GM12874 (cell line): ENCODE measurements at regions not wholly inside any gene's neighbourhood (a gene's known extent, or its start where the extent isn't known, plus 50 kb on each side); places are given as distances from the start of the nearest gene placed in this dataset.

Experiments used
- TF ChIP-seq, protein P1 (sequence below): IDR thresholded peaks from 2 replicates; pipeline ENCODE4 v1.5.1; 2011; ENCODE audit warnings: low read depth, mild to moderate bottlenecking, control low read depth, low read length, moderate library complexity; ENCODE audit not compliant: insufficient read depth

DNA sequence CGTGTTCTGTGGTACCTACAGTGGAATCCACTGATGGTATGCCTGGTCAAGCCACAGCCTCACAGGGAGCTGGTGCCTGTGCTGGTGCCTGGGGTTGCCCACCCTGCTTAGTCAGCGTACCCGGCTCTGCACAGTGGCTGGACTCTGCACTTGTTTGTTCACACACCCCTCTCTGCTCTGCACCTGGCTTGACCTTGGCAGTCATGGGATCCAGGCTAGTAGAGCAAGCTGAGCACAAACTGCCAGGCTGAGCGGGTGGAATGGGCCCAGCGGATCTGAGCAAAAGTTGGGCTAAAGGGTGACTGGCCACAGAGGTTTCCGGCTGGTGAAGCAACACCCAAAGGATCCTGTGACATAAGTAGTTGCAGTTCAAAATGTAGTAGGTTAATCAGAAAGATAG lies 163.5 kb downstream of the CDH19 start:
- TF ChIP-seq, protein P1, sequence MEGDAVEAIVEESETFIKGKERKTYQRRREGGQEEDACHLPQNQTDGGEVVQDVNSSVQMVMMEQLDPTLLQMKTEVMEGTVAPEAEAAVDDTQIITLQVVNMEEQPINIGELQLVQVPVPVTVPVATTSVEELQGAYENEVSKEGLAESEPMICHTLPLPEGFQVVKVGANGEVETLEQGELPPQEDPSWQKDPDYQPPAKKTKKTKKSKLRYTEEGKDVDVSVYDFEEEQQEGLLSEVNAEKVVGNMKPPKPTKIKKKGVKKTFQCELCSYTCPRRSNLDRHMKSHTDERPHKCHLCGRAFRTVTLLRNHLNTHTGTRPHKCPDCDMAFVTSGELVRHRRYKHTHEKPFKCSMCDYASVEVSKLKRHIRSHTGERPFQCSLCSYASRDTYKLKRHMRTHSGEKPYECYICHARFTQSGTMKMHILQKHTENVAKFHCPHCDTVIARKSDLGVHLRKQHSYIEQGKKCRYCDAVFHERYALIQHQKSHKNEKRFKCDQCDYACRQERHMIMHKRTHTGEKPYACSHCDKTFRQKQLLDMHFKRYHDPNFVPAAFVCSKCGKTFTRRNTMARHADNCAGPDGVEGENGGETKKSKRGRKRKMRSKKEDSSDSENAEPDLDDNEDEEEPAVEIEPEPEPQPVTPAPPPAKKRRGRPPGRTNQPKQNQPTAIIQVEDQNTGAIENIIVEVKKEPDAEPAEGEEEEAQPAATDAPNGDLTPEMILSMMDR = no peak

DNA sequence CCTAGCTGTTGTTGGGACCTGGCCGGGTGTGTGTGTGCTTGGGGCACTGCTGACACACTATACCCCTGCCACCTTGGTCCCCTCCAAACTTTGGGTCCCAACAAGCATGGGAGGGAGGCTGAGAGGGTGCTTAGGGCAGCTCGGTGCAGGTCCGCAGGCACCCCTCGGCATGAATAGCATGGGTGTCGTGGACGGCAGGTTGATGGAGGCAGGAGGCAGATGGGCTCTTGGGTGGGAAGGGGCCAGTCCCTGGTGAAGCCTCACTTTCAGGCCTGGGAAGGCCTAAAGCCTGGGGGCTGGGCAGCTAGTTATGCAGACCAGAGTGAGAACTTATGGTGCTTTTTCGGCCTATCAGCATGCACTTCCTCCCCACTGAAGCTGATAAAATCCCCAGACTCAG lies 164.2 kb downstream of the CDH19 start:
- TF ChIP-seq, protein P1 = no peak

DNA sequence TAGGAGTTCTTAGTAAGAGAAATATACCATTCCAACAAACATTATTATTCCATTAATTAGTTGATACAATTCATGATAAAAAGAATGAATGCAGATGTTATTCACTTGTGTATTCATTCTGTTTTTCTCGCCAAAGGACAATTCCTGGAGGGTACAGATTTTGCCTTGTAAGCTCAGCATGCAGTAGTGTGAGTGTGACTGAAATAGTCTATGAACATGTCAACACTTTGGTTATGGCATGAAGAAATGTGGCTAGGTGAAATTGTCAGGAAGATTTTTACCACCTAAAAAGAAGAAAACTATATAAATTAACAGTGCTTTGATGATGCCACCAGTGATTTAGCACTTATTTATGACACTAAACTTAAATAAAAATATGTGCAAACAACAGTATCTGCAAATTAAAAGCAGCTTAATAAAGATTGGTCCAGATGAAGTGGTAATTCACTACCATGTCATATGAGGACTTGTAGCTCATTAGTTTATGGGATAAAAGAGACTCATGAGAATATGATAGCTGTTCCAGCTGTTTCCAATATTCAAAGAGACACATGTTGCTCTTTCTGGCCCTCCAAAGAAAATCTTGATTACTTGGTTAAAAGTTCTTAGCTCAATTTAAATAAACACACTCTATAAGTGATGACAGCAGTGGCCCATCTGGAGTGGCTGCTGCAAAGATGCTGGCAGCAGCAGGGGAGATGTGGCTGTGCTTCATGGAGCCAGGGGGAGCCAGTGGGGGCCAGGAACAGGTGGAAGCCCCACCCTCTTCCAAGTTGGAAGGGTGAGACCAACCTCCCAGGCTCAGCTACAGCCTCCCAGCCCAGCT lies 165.0 kb downstream of the CDH19 start:
- TF ChIP-seq, protein P1 = no peak

DNA sequence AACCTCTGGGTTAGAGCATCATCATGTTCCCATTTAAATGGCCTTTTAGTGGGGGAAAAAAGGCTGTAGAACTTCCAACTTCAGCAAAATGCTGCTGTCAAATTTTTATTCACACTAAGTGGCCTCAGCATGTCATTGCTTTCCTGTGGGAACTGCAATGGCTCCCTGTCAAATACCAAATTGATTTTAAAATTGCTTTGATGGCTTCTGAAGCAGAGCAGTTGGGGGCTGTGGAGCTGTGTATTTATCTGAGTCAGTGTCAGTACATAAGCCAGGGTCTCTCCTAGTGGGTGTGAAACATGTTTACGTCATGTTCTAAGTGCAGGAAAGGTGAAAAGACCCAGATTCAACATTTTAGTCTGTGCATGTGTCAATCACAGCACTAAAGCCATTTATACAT lies 171.3 kb downstream of the CDH19 start:
- TF ChIP-seq, protein P1 = no peak

DNA sequence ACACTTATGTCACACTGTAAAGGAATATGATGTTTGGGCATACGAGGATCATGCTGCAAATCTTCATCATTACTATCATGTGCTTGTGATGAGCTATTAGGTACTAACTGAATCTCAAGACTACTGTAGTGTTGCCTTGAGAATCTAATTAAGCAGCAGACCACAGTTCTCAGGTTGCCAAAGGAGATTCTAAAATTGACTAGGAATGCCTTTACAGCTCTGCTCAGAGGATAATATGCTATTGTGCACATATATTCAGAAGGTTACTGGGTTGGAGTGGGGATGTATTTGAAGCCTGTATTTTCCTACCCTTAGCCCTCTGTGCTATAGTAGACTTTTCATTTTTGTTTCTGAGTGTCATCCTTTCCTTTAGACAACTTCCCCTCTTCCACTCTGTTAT lies 175.1 kb downstream of the CDH19 start:
- TF ChIP-seq, protein P1 = no peak

DNA sequence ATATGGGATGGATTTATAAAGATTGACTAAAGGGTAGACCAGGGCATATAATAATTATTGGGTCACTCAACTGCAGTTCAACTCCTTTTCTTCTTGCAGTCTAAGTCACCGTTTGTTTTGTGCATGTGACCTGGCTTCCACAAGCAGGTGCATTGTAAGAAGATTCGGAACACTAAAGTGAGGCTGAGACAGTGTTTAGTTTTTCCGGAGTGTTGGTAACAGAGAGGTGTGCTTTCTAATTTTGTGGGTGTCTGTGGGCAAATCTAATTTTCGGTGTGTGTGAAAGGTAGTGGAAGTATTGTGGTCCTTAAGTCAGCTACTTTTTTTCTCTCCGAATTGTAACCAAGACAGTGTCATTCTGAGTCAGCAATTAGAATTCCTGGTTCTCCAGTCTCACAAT lies 184.5 kb downstream of the CDH19 start:
- TF ChIP-seq, protein P1 = no peak

DNA sequence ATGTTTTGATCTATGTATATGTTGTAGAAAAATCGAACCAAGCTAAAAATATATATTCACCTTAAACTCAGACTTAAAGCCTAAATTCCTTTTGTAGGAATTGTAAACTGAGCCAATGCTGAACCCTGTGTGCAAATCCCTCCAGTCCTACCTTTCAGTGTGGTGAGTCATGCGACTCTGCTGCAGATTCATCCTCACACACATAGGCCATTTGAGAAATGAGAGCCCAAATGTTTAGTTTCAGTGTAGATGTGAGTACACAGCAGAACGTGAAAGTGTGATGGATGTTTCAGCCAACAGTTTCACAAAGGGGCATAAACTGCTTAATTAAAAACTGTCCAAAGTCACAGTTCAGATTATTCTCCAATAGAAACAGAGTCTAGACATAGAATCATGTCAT lies 193.2 kb downstream of the CDH19 start:
- TF ChIP-seq, protein P1 = no peak
